ENCODE measurements at regions not wholly inside any gene's neighbourhood (a gene's known extent, or its start where the extent isn't known, plus 50 kb on each side); places are given as distances from the start of the nearest gene placed in this dataset.

DNA sequence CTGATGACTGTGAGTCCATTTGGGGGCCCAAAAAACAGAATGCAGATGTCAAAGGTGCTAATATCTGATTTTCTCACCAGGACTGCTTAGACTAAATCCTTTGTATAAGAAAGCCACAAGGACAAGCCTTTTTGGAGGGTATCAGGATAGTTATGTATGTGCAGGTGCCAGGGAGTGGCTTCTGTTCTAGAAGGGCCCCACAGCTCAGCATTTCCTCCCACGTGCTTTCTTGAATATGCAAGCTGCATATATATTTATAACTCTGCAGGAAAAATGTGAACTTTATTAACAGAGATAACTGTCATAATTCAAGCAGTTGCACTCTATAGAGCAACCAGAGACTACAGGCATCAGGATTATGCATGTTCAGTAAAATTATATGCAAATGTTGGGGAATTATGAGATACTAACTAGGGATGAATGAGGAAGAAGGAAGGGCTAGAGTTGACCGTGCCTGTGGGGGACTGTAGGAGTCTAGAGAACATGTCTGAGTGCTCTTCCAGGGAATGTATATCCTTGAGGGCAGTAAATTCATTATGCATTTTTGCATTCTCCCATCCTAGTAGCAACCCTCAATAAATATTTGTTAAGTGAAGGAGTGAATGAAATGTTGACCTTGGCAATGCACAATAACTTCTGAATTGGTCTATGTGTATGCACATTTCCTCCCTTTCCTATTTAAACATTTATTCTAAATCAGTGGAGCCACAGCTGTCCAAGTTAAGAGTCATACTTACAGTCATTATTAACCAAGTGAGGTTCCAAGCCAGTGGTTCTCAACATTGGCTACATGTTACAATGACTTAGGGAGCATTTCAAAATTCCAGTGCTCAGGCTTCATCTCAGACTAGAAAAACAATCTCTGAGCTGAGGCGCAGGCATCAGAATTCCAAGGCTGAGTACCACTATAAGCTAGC is 94.8 kb upstream of the ANKRD28 start:
- intact Hi-C loops (cut with DNase I), result no loop called here
- no peak overlapping the region for H3K4me3 ChIP-seq
- DNase-seq, result no peak
- H3K9ac ChIP-seq (ENCODE audit: low read depth in 2 of 2, low read length in 2 of 2), result no peak overlapping the region
- H3K36me3 ChIP-seq, result no peaks in the 10 kb centered on the region
- no peaks in the 10 kb centered on the region for H3K4me1 ChIP-seq
- H3K27me3 ChIP-seq, result no peaks in the 10 kb centered on the region
- H3K27ac ChIP-seq, result no peak overlapping the region
- no peaks in the 10 kb centered on the region for H3K9me3 ChIP-seq
- TF ChIP-seq, protein P1, sequence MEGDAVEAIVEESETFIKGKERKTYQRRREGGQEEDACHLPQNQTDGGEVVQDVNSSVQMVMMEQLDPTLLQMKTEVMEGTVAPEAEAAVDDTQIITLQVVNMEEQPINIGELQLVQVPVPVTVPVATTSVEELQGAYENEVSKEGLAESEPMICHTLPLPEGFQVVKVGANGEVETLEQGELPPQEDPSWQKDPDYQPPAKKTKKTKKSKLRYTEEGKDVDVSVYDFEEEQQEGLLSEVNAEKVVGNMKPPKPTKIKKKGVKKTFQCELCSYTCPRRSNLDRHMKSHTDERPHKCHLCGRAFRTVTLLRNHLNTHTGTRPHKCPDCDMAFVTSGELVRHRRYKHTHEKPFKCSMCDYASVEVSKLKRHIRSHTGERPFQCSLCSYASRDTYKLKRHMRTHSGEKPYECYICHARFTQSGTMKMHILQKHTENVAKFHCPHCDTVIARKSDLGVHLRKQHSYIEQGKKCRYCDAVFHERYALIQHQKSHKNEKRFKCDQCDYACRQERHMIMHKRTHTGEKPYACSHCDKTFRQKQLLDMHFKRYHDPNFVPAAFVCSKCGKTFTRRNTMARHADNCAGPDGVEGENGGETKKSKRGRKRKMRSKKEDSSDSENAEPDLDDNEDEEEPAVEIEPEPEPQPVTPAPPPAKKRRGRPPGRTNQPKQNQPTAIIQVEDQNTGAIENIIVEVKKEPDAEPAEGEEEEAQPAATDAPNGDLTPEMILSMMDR (IDR thresholded peaks at IDR 0.05), result no peak

DNA sequence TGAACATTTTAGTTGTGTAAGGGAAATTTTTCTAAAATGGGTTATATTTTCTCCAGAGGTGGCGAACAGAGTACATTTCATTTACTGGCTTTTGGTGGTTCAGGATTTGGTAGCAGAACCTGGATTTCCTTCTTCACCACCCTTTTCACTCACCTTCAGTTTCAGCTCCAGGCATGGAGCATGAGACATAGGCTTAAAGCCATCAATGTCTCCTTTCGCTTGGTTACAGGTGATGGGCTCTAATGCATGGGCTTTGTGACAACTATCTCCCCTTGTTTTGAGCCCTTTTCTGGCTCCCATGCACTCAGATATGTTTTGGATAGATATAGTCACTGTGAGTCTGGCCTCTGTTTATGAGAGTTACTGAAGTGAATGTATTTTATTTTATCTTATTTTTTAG is 96.6 kb upstream of the ANKRD28 start:
- H3K27ac ChIP-seq, result no peak overlapping the region
- intact Hi-C loops (cut with DNase I), result no loop called here
- TF ChIP-seq, protein P1 (IDR thresholded peaks at IDR 0.05), result no peak

DNA sequence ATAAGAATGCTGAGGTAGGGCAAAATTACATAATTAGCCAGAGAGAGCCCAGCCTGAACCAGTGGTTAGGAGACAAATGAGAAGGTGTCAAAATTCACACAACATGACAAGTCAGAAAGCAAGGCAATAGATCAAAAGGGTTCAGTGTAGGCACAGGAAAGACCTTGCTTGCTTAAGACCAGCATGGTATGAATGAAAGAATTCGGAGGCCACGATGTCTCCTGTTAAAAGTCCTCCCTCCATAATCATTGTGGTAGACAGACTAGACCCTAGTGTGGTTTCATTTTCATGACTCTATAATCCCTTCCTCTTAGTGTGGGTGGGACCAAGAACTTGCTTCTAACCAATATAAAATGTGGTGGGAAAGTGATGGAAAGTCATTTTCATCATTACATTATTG is 98.7 kb upstream of the ANKRD28 start:
- H3K4me1 ChIP-seq, result no peaks in the 10 kb centered on the region
- no peak overlapping the region for H3K27ac ChIP-seq
- no peak for DNase-seq
- no peak overlapping the region for H3K9ac ChIP-seq (ENCODE audit: low read depth in 2 of 2, low read length in 2 of 2)
- H3K9me3 ChIP-seq, result no peaks in the 10 kb centered on the region
- no peaks in the 10 kb centered on the region for H3K27me3 ChIP-seq
- H3K36me3 ChIP-seq, result no peaks in the 10 kb centered on the region
- TF ChIP-seq, protein P1 (IDR thresholded peaks at IDR 0.05), result no peak
- intact Hi-C loops (cut with DNase I), result no loop called here
- no peak overlapping the region for H3K4me3 ChIP-seq

More for the DNA sequence above, 96.6 kb upstream of the ANKRD28 start:
- no peaks in the 10 kb centered on the region for H3K4me1 ChIP-seq
- no peak overlapping the region for H3K4me3 ChIP-seq
- no peaks in the 10 kb centered on the region for H3K9me3 ChIP-seq
- no peaks in the 10 kb centered on the region for H3K27me3 ChIP-seq
- no peak overlapping the region for H3K9ac ChIP-seq (ENCODE audit: low read depth in 2 of 2, low read length in 2 of 2)
- DNase-seq, result no peak
- H3K36me3 ChIP-seq, result no peaks in the 10 kb centered on the region

- Histone ChIP-seq H3K36me3 (no peaks in the 10 kb centered on the region), H3K4me1 (no peaks in the 10 kb centered on the region), H3K4me3 (no peak overlapping the region), H3K9me3 (no peaks in the 10 kb centered on the region), H3K27me3 (no peaks in the 10 kb centered on the region), H3K9ac (ENCODE audit: low read depth in 2 of 2, low read length in 2 of 2) (no peak overlapping the region), H3K27ac (no peak overlapping the region)
- DNase-seq, result no peak
- intact Hi-C loops (cut with DNase I), result no loop called here
- TF ChIP-seq, protein P1 (IDR thresholded peaks at IDR 0.05), result no peak
Observed at GRCh38 chr3:15899388-15899787, 101.6 kb upstream of the ANKRD28 start.

DNA sequence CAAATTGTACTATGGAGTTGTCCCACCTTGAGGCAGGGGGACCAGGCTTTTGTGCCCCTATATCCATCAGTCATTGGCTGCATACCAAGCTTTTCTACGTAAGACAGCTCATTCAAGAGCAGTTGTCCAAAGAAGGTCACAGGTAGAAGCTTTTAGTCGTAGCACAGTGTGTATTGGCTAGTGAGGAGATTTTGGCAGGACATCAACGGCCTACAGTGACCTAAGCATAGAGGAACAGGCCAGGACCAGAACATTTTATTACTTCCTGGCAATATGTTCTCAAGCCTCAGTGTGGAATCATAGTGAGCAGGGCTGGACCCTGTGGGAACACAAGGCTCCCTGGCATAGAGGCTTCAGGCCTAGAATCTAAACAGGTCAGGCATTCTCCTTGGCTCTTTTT is 105.4 kb upstream of the ANKRD28 start:
- Histone ChIP-seq H3K9ac (ENCODE audit: low read depth in 2 of 2, low read length in 2 of 2) (no peak overlapping the region), H3K27me3 (no peaks in the 10 kb centered on the region), H3K4me1 (no peaks in the 10 kb centered on the region), H3K36me3 (no peaks in the 10 kb centered on the region), H3K9me3 (no peaks in the 10 kb centered on the region), H3K27ac (no peak overlapping the region), H3K4me3 (no peak overlapping the region)
- TF ChIP-seq, protein P1 (IDR thresholded peaks at IDR 0.05), result no peak
- DNase-seq, result no peak
- intact Hi-C loops (cut with DNase I), result no loop called here

All from colonic mucosa (tissue), 4 donors.